GM23338 (cell line): ENCODE measurements at regions not wholly inside any gene's neighbourhood (a gene's known extent, or its start where the extent isn't known, plus 50 kb on each side); places are given as distances from the start of the nearest gene placed in this dataset.
A peak's percentile ranks its signal among the peaks of the same experiment; 100 is the strongest.

Source experiments
- ATAC-seq: fragments of 200-7000 bp; cut with Tn5 transposase; 3 replicates; pipeline ENCODE4 v1.9.1; 2020
- DNase-seq: peaks from one replicate; pipeline ENCODE4 v3.0.0-alpha.2; 2015; ENCODE audit warnings: low spot score
- H2AFZ ChIP-seq: fragments of 200-600 bp; sonication (generic); 2 replicates; pipeline ENCODE4 v1.8.0; 2016; ENCODE audit warnings: antibody characterized with exemption, mild to moderate bottlenecking, moderate library complexity
- H3F3A ChIP-seq: fragments of 200-600 bp; sonication (generic); replicated peaks from 2 replicates; pipeline ENCODE4 v1.8.0; 2017; ENCODE audit warnings: antibody characterized with exemption, mixed run types, low read depth
- H3K27ac ChIP-seq: fragments of 200-600 bp; sonication (generic); 2 replicates; pipeline ENCODE4 v1.6.1; 2016; ENCODE audit warnings: low read depth
- H3K27me3 ChIP-seq: fragments of 200-600 bp; sonication (generic); 2 replicates; pipeline ENCODE4 v1.8.0; 2016; ENCODE audit warnings: mild to moderate bottlenecking, mixed run types, moderate library complexity; ENCODE audit not compliant: insufficient read depth
- H3K36me3 ChIP-seq: fragments of 200-600 bp; sonication (generic); 2 replicates; pipeline ENCODE4 v1.8.0; 2016; ENCODE audit warnings: mild to moderate bottlenecking; ENCODE audit not compliant: insufficient read depth
- H3K4me1 ChIP-seq: fragments of 200-600 bp; sonication (generic); 2 replicates; pipeline ENCODE4 v1.8.0; 2016; ENCODE audit warnings: mild to moderate bottlenecking, moderate library complexity; ENCODE audit not compliant: insufficient read depth
- H3K4me2 ChIP-seq: fragments of 200-600 bp; sonication (generic); 2 replicates; pipeline ENCODE4 v1.7.1; 2017; ENCODE audit warnings: mixed run types
- H3K4me3 ChIP-seq: fragments of 200-600 bp; sonication (generic); 2 replicates; pipeline ENCODE4 v1.6.1; 2016; ENCODE audit warnings: mixed run types
- H3K79me2 ChIP-seq: fragments of 200-600 bp; sonication (generic); replicated peaks from 2 replicates; pipeline ENCODE4 v1.8.0; 2017; ENCODE audit warnings: mild to moderate bottlenecking; ENCODE audit not compliant: insufficient read depth
- H3K9me2 ChIP-seq: fragments of 200-600 bp; sonication (generic); 2 replicates; pipeline ENCODE4 v1.8.0; 2017; ENCODE audit not compliant: insufficient read depth
- H4K20me1 ChIP-seq: fragments of 200-600 bp; sonication (generic); replicated peaks from 2 replicates; pipeline ENCODE4 v1.8.0; 2017; ENCODE audit warnings: mild to moderate bottlenecking; ENCODE audit not compliant: insufficient read depth
- H3K27ac Mint-ChIP-seq: 2 replicates; pipeline ENCODE4 v1.8.0; 2020; ENCODE audit warnings: inconsistent platforms, mild to moderate bottlenecking, moderate library complexity, mixed read lengths
- H3K27me3 Mint-ChIP-seq: 3 replicates; pipeline ENCODE4 v1.8.0; 2022; ENCODE audit warnings: low read depth, mild to moderate bottlenecking, moderate library complexity, mixed read lengths, inconsistent platforms; ENCODE audit not compliant: insufficient read depth, poor library complexity
- H3K36me3 Mint-ChIP-seq: 3 replicates; pipeline ENCODE4 v1.8.0; 2021; ENCODE audit warnings: low read depth, mild to moderate bottlenecking, inconsistent platforms, moderate library complexity, mixed read lengths
- H3K4me1 Mint-ChIP-seq: 3 replicates; pipeline ENCODE4 v1.8.0; 2020; ENCODE audit warnings: mild to moderate bottlenecking, inconsistent platforms, mixed read lengths
- H3K4me3 Mint-ChIP-seq: 3 replicates; pipeline ENCODE4 v1.8.0; 2021; ENCODE audit warnings: moderate library complexity, mild to moderate bottlenecking, inconsistent platforms, mixed read lengths
- H3K9me3 Mint-ChIP-seq: 3 replicates; pipeline ENCODE4 v1.8.0; 2020; ENCODE audit warnings: moderate library complexity, mild to moderate bottlenecking, inconsistent platforms, mixed read lengths
- CREB1 ChIP-seq: fragments of 250-450 bp; sonication (Bioruptor Pico); IDR thresholded peaks from 2 replicates; pipeline ENCODE4 v1.5.0; 2020; ENCODE audit warnings: low read depth, mild to moderate bottlenecking, moderate library complexity
- CTCF ChIP-seq, 2 experiments: fragments of 200-600 bp in 1 of 2; sonication (generic) in 1 of 2; conservative IDR thresholded peaks; 2 replicates each; pipeline versions ENCODE4 v1.5.1 to v1.6.1; 2016 to 2017; ENCODE audit warnings: antibody characterized with exemption in 2 of 2, low read depth in 2 of 2, mild to moderate bottlenecking in 2 of 2, moderate library complexity in 1 of 2
- ETS1 ChIP-seq: IDR thresholded peaks from 2 replicates; pipeline ENCODE4 v1.6.1; 2016; ENCODE audit warnings: antibody characterized with exemption
- EZH2 ChIP-seq: fragments of 200-600 bp; sonication (generic); IDR thresholded peaks from one replicate; pipeline ENCODE4 v1.8.0; 2017; ENCODE audit warnings: antibody characterized with exemption, mild to moderate bottlenecking, low read depth; ENCODE audit not compliant: unreplicated experiment
- EZH2phosphoT487 ChIP-seq: fragments of 200-600 bp; sonication (generic); IDR thresholded peaks from one replicate; pipeline ENCODE4 v1.8.1; 2018; ENCODE audit warnings: antibody characterized with exemption; ENCODE audit not compliant: unreplicated experiment
- JUNB ChIP-seq: IDR thresholded peaks from one replicate; pipeline ENCODE4 v1.6.1; 2016; ENCODE audit warnings: antibody characterized with exemption; ENCODE audit not compliant: unreplicated experiment
- NANOG ChIP-seq: IDR thresholded peaks from 2 replicates; pipeline ENCODE4 v1.6.1; 2016; ENCODE audit warnings: antibody characterized with exemption, borderline replicate concordance
- POLR2AphosphoS5 ChIP-seq: IDR thresholded peaks from 2 replicates; pipeline ENCODE4 v1.6.1; 2016; ENCODE audit warnings: antibody characterized with exemption, low read depth
- STAT1 ChIP-seq: IDR thresholded peaks from one replicate; pipeline ENCODE4 v1.6.1; 2016; ENCODE audit warnings: antibody characterized with exemption; ENCODE audit not compliant: unreplicated experiment
- ZNF462 ChIP-seq: fragments of 250-450 bp; sonication (Bioruptor Pico); IDR thresholded peaks from 2 replicates; pipeline ENCODE4 v1.5.0; 2020; ENCODE audit warnings: mild to moderate bottlenecking, moderate library complexity
- TF ChIP-seq, protein P1 (sequence below): IDR thresholded peaks from one replicate; pipeline ENCODE4 v1.6.1; 2018; ENCODE audit warnings: antibody characterized with exemption; ENCODE audit not compliant: unreplicated experiment

GRCh38 chr1:193787061-193787460, 600.6 kb upstream of the B3GALT2 start:
- Histone ChIP-seq H3K27me3 (no peaks in the 10 kb centered on the region), H3K4me3 (no peak overlapping the region), H3K4me1 (no peaks in the 10 kb centered on the region), H3F3A (no peaks in the 10 kb centered on the region), H3K27ac (no peak overlapping the region), H2AFZ (no peak overlapping the region), H3K79me2 (no peaks in the 10 kb centered on the region), H4K20me1 (no peaks in the 10 kb centered on the region), H3K36me3 (no peaks in the 10 kb centered on the region), H3K4me2 (no peak overlapping the region), H3K9me2 (no peaks in the 10 kb centered on the region)
- Mint-ChIP-seq H3K27me3 (no peaks in the 10 kb centered on the region), H3K4me1 (no peaks in the 10 kb centered on the region), H3K4me3 (no peak overlapping the region), H3K9me3 (no peaks in the 10 kb centered on the region), H3K27ac (peak overlapping the region; percentile 10; the same call in 1 of the 2 replicates), H3K36me3 (no peaks in the 10 kb centered on the region)
- TF ChIP-seq NANOG (no peak), ZNF462 (CRISPR knock-in tag) (no peak), EZH2phosphoT487 (no peak), EZH2 (no peak), STAT1 (no peak), CREB1 (CRISPR knock-in tag) (no peak), ETS1 (no peak), JUNB (no peak), POLR2AphosphoS5 (no peak), CTCF (conservative IDR thresholded peaks at IDR 0.05; ENCODE audit: low read depth in 2 of 2) (no peak)
- TF ChIP-seq, protein P1, sequence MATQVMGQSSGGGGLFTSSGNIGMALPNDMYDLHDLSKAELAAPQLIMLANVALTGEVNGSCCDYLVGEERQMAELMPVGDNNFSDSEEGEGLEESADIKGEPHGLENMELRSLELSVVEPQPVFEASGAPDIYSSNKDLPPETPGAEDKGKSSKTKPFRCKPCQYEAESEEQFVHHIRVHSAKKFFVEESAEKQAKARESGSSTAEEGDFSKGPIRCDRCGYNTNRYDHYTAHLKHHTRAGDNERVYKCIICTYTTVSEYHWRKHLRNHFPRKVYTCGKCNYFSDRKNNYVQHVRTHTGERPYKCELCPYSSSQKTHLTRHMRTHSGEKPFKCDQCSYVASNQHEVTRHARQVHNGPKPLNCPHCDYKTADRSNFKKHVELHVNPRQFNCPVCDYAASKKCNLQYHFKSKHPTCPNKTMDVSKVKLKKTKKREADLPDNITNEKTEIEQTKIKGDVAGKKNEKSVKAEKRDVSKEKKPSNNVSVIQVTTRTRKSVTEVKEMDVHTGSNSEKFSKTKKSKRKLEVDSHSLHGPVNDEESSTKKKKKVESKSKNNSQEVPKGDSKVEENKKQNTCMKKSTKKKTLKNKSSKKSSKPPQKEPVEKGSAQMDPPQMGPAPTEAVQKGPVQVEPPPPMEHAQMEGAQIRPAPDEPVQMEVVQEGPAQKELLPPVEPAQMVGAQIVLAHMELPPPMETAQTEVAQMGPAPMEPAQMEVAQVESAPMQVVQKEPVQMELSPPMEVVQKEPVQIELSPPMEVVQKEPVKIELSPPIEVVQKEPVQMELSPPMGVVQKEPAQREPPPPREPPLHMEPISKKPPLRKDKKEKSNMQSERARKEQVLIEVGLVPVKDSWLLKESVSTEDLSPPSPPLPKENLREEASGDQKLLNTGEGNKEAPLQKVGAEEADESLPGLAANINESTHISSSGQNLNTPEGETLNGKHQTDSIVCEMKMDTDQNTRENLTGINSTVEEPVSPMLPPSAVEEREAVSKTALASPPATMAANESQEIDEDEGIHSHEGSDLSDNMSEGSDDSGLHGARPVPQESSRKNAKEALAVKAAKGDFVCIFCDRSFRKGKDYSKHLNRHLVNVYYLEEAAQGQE: no peak
- DNase-seq (peak; percentile 8), ATAC-seq (no peak)
